ENCODE measurements at regions not wholly inside any gene's neighbourhood (a gene's known extent, or its start where the extent isn't known, plus 50 kb on each side); places are given as distances from the start of the nearest gene placed in this dataset.

DNA sequence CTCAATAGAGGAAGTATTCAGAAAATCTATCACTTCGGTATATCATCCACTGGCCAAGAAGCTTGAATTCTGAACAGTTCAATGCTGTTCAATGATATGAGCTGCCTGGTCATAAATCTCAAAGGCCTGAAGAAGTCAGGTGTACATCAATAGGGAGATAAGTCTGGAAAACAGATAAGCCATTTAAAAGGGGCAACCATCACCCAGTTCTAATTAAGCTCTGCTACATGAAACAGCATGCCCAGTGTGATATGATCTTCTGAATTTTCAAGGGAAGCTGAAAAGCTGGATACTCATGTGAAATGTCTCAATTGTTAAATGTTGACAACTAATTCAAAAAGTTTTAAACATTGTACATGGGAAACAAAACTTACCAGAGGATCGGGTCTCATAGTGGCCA, 2020.7 kb upstream of the WWC1 start:
- Mint-ChIP-seq H3K27ac (no peak overlapping the region), H3K36me3 (ENCODE audit: low read depth) (no peaks in the 10 kb centered on the region), H3K9me3 (no peaks in the 10 kb centered on the region), H3K27me3 (ENCODE audit: insufficient read depth) (no peaks in the 10 kb centered on the region), H3K4me3 (no peak overlapping the region), H3K4me1 (peaks cover 2% of the 10 kb centered on the region)
- no peak overlapping the region for H3K4me3 ChIP-seq (ENCODE audit: low read length)
- no peaks in the 10 kb centered on the region for H3K36me3 ChIP-seq (ENCODE audit: control insufficient read depth, insufficient read depth, low read length)
- no peaks in the 10 kb centered on the region for H3K27me3 ChIP-seq (ENCODE audit: control insufficient read depth, insufficient read depth, low read length, poor library complexity, severe bottlenecking)
- no peaks in the 10 kb centered on the region for H3K4me1 ChIP-seq (ENCODE audit: control insufficient read depth, insufficient read depth, low read length)
- H3K27ac ChIP-seq (ENCODE audit: low read depth, low read length), result no peak overlapping the region
- 96 to 100% methylated on average over 1 to 2 of the region's 2 CpGs for WGBS, 2 experiments (ENCODE audit: insufficient coverage in 1 of 2, insufficient read length in 1 of 2)
- TF ChIP-seq CTCF (conservative IDR thresholded peaks at IDR 0.05), result no peak
- no peaks in the 10 kb centered on the region for H3K9me3 ChIP-seq (ENCODE audit: control insufficient read depth, low read length)
- DNase-seq, result no peak
- no peak overlapping the region for H3K9ac ChIP-seq (ENCODE audit: extremely low read depth, low read length, poor library complexity, severe bottlenecking)

GRCh38 chr5:166276006-166276405, 2015.4 kb upstream of the WWC1 start:
- no peak for DNase-seq
- no peak overlapping the region for H3K9ac ChIP-seq (ENCODE audit: extremely low read depth, low read length, poor library complexity, severe bottlenecking)
- Mint-ChIP-seq H3K27me3 (ENCODE audit: insufficient read depth) (no peaks in the 10 kb centered on the region), H3K27ac (no peak overlapping the region), H3K9me3 (peaks cover 3% of the 10 kb centered on the region), H3K4me1 (peaks cover 5% of the 10 kb centered on the region), H3K36me3 (ENCODE audit: low read depth) (no peaks in the 10 kb centered on the region), H3K4me3 (no peak overlapping the region)
- H3K36me3 ChIP-seq (ENCODE audit: control insufficient read depth, insufficient read depth, low read length), result no peaks in the 10 kb centered on the region
- H3K4me1 ChIP-seq (ENCODE audit: control insufficient read depth, insufficient read depth, low read length), result no peaks in the 10 kb centered on the region
- H3K27me3 ChIP-seq (ENCODE audit: control insufficient read depth, insufficient read depth, low read length, poor library complexity, severe bottlenecking), result no peaks in the 10 kb centered on the region
- no peak overlapping the region for H3K4me3 ChIP-seq (ENCODE audit: low read length)
- H3K9me3 ChIP-seq (ENCODE audit: control insufficient read depth, low read length), result no peaks in the 10 kb centered on the region
- TF ChIP-seq CTCF (conservative IDR thresholded peaks at IDR 0.05), result no peak
- H3K27ac ChIP-seq (ENCODE audit: low read depth, low read length), result no peak overlapping the region

- H3K27ac Mint-ChIP-seq, result no peak overlapping the region
- H3K4me3 ChIP-seq (ENCODE audit: low read length), result no peak overlapping the region
- no peaks in the 10 kb centered on the region for H3K27me3 ChIP-seq (ENCODE audit: control insufficient read depth, insufficient read depth, low read length, poor library complexity, severe bottlenecking)
- H3K9me3 ChIP-seq (ENCODE audit: control insufficient read depth, low read length), result no peaks in the 10 kb centered on the region
- H3K4me1 Mint-ChIP-seq, result peaks cover 4% of the 10 kb centered on the region
- DNase-seq, result no peak
- no peak overlapping the region for H3K9ac ChIP-seq (ENCODE audit: extremely low read depth, low read length, poor library complexity, severe bottlenecking)
- H3K9me3 Mint-ChIP-seq, result peaks cover 3% of the 10 kb centered on the region
- no peaks in the 10 kb centered on the region for H3K4me1 ChIP-seq (ENCODE audit: control insufficient read depth, insufficient read depth, low read length)
- 80 to 86% methylated on average over 1 to 3 of the region's 3 CpGs for WGBS, 2 experiments (ENCODE audit: insufficient coverage in 1 of 2, insufficient read length in 1 of 2)
- no peaks in the 10 kb centered on the region for H3K36me3 Mint-ChIP-seq (ENCODE audit: low read depth)
- no peak overlapping the region for H3K4me3 Mint-ChIP-seq
- H3K27me3 Mint-ChIP-seq (ENCODE audit: insufficient read depth), result no peaks in the 10 kb centered on the region
- H3K27ac ChIP-seq (ENCODE audit: low read depth, low read length), result no peak overlapping the region
- no peak for TF ChIP-seq CTCF (conservative IDR thresholded peaks at IDR 0.05)
- H3K36me3 ChIP-seq (ENCODE audit: control insufficient read depth, insufficient read depth, low read length), result no peaks in the 10 kb centered on the region
Measured at GRCh38 chr5:166279828-166280227, 2011.6 kb upstream of the WWC1 start.

All from endodermal cell (in vitro differentiated cells).